Upper lobe of left lung (tissue), 4 donors: ENCODE measurements at regions not wholly inside any gene's neighbourhood (a gene's known extent, or its start where the extent isn't known, plus 50 kb on each side); places are given as distances from the start of the nearest gene placed in this dataset.

Source experiments
- POLR2A ChIP-seq, 4 donors: fragments of 450-650 bp; IDR thresholded peaks; one replicate each; pipeline ENCODE4 v1.5.1; 2016 to 2017; ENCODE audit warnings: antibody characterized with exemption in 4 of 4, mild to moderate bottlenecking in 2 of 4
- POLR2AphosphoS5 ChIP-seq, 2 donors: sonication (generic); formaldehyde crosslinking; IDR thresholded peaks; one replicate each; pipeline ENCODE4 v1.5.1; 2017; ENCODE audit warnings: antibody characterized with exemption in 2 of 2
- TF ChIP-seq, protein P1 (sequence below), 6 experiments: fragments of 450-650 bp in 4 of 6; fragments of 200-600 bp in 2 of 6; sonication (generic) in 2 of 6; IDR thresholded peaks; one replicate each; pipeline ENCODE4 v1.5.1; 2016 to 2019; ENCODE audit warnings: antibody characterized with exemption in 6 of 6

DNA sequence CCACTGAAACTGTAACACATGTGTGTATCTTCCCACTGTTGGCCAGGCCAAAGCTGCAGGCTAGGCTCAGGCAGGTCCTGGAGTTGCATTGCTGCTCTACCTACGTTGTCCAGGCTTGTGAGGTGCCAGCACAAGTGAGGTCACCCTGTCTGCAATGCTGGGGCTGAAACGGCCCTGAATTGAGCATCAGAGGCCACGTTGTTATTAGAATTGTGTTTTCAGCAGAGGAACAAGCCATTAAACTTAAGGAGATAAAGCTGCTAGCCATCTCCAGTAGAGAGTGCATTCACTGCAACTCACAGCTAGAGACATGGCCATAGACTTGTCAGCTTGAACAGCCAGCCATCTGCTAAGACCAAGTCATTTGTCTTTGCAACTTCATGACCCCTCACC is 191.8 kb downstream of the SEMA6A start:
- TF ChIP-seq, protein P1, sequence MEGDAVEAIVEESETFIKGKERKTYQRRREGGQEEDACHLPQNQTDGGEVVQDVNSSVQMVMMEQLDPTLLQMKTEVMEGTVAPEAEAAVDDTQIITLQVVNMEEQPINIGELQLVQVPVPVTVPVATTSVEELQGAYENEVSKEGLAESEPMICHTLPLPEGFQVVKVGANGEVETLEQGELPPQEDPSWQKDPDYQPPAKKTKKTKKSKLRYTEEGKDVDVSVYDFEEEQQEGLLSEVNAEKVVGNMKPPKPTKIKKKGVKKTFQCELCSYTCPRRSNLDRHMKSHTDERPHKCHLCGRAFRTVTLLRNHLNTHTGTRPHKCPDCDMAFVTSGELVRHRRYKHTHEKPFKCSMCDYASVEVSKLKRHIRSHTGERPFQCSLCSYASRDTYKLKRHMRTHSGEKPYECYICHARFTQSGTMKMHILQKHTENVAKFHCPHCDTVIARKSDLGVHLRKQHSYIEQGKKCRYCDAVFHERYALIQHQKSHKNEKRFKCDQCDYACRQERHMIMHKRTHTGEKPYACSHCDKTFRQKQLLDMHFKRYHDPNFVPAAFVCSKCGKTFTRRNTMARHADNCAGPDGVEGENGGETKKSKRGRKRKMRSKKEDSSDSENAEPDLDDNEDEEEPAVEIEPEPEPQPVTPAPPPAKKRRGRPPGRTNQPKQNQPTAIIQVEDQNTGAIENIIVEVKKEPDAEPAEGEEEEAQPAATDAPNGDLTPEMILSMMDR (IDR thresholded peaks at IDR 0.05), result no peak
- no peak for TF ChIP-seq POLR2A (IDR thresholded peaks at IDR 0.05)
- no peak for TF ChIP-seq POLR2AphosphoS5 (IDR thresholded peaks at IDR 0.05)
